GM21390 (cell line): ENCODE measurements at regions not wholly inside any gene's neighbourhood (a gene's known extent, or its start where the extent isn't known, plus 50 kb on each side); places are given as distances from the start of the nearest gene placed in this dataset.

Experiments
- ATAC-seq: cut with Tn5 transposase; IDR thresholded peaks from one replicate; pipeline ENCODE4 v1.9.1; 2021; ENCODE audit not compliant: unreplicated experiment

DNA sequence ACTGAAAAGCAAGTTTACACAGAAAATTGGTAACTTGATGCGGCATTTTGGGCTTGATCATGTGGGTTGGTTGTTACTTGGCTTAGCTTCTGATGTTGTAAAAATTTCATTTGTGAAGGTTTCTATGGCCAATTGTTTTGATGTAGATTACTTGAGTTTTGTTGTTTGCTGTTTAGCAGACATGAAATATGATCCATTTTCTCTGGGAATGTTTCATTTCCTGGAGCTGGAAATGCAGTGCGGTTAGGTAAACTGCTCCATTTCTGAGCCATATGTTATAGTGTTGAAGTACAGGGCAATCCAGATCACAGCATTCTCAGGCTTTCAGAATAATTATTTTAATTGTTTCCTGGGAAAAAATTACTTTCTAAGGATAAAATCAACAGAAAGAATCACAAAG lies 396.9 kb downstream of the ENC1 start:
- ATAC-seq: no peak

GRCh38 chr5:74242516-74242915 lies 398.0 kb downstream of the ENC1 start:
- no peak for ATAC-seq

GRCh38 chr5:74241751-74242140 lies 398.8 kb downstream of the ENC1 start:
- no peak for ATAC-seq

- ATAC-seq: no peak
Observed at GRCh38 chr5:74240783-74241750, 399.5 kb downstream of the ENC1 start.

DNA sequence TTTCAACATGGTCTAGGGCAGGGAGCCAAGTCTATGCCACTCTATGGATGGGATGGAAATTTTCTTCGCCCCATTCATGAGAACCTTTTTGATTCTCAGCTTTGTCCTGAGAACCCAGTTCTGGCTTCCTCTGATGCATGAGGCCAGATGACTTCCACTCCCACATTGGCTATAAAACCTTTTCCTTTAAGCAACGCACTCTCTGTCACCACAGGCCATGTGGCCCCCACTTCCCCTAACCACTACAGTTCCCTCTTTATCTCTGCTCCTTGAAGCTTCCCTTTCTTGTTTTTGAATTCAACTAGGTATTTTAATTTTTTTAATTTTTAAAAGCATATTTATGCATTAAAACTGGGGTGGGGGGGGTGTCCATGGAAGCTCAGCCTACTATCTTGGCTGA lies 401.3 kb downstream of the ENC1 start:
- ATAC-seq: no peak

GRCh38 chr5:74237571-74238145 lies 402.9 kb downstream of the ENC1 start:
- no peak for ATAC-seq

DNA sequence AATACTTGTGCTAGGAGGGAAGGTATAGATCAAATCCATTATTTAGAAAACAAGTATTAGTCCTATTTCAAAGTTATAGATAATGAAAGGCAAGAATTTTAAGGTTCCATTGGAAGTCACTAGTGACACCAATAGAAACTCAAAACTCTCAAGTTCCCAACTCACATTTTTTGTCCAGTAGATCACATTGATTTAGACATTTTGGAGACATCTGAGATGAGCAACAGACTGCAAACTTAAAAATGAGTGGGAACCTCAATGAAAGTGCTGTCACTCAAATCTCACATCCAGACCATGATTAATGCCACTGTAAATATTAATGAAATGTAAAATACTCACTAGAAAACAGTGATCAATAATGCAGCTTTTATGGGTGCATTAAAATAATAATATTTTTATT lies 405.0 kb downstream of the ENC1 start:
- ATAC-seq: no peak

DNA sequence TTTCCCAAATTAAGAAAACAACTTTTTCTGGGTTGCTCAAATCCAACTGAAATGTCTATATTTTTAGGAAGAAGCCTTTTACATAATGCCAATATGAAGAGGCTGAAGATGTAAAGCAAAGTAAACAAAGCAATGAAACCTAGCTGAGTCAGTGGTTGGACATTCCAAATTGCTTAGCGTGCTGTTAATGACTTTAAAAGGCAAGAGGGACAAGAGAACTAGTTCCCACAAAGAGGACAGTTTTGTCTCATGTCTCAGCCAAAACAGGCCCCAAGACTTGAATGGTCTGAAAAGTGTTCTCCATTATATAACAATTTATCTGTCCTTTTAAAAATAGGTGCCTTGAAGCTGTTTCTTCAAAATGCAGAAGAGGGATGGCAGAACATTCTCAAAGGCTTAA lies 407.0 kb downstream of the ENC1 start:
- ATAC-seq: no peak

- ATAC-seq: no peak
Observed at GRCh38 chr5:74233091-74233490, 407.4 kb downstream of the ENC1 start.

DNA sequence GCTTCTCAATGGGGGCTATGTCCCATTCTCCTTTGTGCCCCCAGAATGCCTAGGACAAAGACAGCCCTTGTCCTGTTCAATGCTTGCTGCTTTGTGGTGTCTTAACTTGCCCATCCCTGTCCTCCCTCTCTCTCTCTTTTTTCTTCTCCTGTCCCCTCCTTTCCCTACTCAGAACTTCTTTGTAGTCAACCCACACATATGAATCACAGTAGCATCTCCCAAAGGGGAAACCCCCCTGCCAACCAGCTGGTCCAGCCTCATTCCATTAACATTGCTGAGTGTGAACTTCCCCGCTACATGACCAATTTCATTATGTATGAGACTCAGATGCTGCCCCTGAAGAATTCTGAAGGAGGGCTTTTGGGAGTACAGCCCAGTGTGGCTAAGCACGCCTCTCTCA lies 408.3 kb downstream of the ENC1 start:
- ATAC-seq: no peak

GRCh38 chr5:74231697-74232096 lies 408.8 kb downstream of the ENC1 start:
- ATAC-seq: no peak

DNA sequence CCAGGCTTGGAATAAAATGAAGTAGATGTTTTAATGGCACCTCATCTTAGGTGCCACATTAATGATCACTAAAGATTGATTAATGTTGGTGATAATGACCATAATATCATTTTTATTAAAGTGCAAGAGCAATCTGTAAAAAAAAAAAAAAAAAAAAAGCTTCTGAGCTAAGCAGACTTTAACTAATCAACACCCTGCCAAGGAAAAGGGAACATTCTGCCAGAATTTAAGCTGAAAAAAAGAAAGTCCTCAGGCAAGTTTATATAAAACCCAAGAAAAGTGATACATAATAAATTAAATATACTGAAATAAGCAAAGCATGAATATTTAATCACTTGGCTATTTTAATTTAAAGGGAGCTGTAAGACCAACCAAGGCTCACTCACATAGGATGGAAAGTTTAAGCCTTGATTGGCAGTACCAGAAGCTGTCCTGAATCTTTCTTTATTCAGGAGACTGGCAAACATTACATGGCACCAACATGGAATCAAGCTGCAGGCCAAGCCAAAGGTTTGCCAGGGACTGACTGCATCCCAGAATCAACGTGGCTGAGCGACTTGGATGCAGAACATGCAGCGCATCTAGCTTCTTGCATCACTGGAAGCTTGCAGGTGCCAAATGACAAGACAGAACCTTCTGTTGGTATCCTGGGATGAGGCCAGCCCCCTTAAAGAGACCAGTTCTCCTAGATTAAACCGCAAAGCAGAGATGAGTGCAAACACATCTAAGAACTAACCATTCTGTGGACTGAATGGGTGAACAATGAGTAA lies 413.6 kb downstream of the ENC1 start:
- ATAC-seq: no peak

- ATAC-seq: no peak
Observed at GRCh38 chr5:74225587-74225986, 414.9 kb downstream of the ENC1 start.

DNA sequence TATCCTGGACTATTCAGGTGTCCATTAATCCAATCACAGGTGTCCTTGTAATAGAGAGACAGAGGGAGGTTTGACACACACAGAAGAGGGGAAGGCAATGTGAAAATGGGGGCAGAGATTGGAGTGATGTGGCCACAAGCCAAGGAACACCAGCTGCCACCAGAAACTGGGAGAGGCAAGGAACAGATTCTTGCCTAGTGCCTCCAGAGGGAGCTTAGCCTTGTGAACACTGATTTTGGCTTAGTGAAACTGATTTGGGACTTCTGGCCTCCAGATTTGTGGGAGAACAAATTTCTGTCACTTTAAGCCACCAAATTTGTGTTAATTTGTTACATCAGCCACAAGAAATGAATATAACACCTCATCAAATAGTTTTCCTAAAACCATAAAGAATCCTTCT lies 416.2 kb downstream of the ENC1 start:
- ATAC-seq: no peak

DNA sequence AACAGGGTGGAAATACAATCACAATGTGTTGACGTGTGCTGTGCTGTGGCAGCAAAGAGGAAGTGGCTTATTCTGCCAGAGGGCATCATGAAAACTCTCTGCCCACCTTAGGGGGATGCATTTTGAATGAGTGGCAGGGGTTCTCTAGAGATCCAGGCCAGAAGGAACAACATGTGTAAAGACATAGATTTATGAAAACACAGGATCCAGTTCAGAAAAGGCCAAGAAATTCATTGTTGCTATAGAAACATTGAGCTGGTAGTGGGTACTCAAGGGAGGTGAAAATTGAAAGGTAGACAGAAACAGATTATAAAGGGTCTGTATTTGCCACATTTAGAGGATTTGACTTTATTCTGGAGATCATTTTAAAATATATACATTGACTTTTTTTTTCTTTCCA lies 417.7 kb downstream of the ENC1 start:
- no peak for ATAC-seq

- no peak for ATAC-seq
Observed at GRCh38 chr5:74221413-74221812, 419.1 kb downstream of the ENC1 start.

- no peak for ATAC-seq
Observed at GRCh38 chr5:74216012-74216411, 424.5 kb downstream of the ENC1 start.

- no peak for ATAC-seq
Observed at GRCh38 chr5:74212336-74212735, 428.2 kb downstream of the ENC1 start.

GRCh38 chr5:74209571-74209970 lies 431.0 kb downstream of the ENC1 start:
- no peak for ATAC-seq

DNA sequence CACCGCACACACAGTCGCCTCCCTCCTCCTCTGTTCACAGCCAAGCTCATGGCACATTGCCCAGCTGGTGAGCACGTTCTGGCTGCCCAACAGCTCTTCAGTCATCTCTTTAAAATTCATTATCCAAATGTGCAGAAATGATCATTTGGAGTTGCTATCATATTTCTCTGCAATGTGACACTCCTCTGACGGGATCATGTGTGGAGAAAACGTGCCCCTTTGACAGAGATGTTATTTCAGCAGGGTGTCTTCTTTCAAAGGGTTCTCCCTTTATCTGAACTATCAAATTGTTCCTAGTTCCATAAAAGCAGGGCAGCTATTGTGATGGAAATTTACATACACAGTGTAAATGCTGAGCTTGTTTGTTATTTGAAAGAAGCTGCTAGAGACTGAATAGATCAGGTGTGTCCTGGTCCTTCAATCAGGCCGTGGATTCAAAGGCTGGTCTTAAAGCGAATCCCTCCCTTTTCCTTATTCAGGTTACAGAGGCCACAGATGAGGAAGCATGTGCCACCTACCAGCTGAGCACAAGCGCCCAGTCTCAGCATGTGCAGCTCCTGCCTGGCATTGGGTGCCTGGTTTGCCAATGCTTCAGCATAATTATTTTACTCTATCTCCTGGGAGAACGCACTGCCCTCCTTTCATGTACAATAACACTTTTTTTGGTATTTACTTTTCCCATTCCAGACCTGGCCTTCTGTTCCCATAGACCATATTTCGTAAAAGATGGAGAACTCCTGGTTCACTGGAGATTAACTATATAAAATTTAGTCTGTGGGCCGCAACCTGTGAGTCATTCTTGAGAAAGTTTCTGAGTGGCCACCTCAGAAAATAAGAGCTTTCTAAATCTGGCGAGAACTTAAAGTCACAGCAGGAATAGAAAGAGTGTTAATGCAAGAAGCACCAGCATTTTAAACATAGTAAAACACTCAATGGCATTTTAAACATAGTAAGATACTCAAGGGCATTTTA lies 433.7 kb downstream of the ENC1 start:
- no peak for ATAC-seq
